HCT116 (cell line): ENCODE measurements at regions not wholly inside any gene's neighbourhood (a gene's known extent, or its start where the extent isn't known, plus 50 kb on each side); places are given as distances from the start of the nearest gene placed in this dataset.

Experiments
- ATAC-seq: fragments of 200-7000 bp; cut with Tn5 transposase; 2 replicates; pipeline ENCODE4 v1.9.1; 2020; ENCODE audit warnings: mild to moderate bottlenecking, moderate library complexity
- BruUV-seq: library from RNA; stranded (reverse); fragments of 400-500 nt; replicated peaks from 2 replicates; lab custom pipeline; 2021; lab: Mats Ljungman, UMichigan
- CTCF ChIA-PET: fragments of 300-600 bp; sonication (Branson Sonifier 250); formaldehyde crosslinking; loops from one replicate; lab custom pipeline; 2021; ENCODE audit warnings: antibody characterized with exemption; lab: Charles Lee
- POLR2A ChIA-PET: fragments of 300-600, 350-600 bp; sonication (Branson Sonifier 250); formaldehyde crosslinking; loops from one replicate; lab custom pipeline; 2021; ENCODE audit warnings: antibody characterized with exemption; lab: Charles Lee
- RAD21 ChIA-PET, 2 experiments: fragments of 300-600 bp; sonication (Branson Sonifier 250); formaldehyde crosslinking; loops; one replicate each; lab custom pipeline; 2023; ENCODE audit warnings: low total read pairs in 2 of 2; ENCODE audit not compliant: uncharacterized antibody in 2 of 2, unreplicated experiment in 2 of 2, low non-redundant PET in 1 of 2; lab: Charles Lee
- DNase-seq: peaks from one replicate; pipeline ENCODE4 v3.0.0-alpha.2; 2010; ENCODE audit warnings: low read depth, low spot score
- H2AFZ ChIP-seq: fragments of 200-600 bp; shearing (Covaris generic), sonication (generic); 2 replicates; pipeline ENCODE4 v1.6.1; 2017; ENCODE audit warnings: low read depth, mixed run types, mixed read lengths, antibody characterized with exemption, low read length; ENCODE audit not compliant: poor library complexity, severe bottlenecking
- H3K27ac ChIP-seq: 2 replicates; pipeline ENCODE4 v1.5.1; 2012; ENCODE audit warnings: low read depth, low read length
- H3K27me3 ChIP-seq: fragments of 200-600 bp; sonication (generic); 2 replicates; pipeline ENCODE4 v1.6.1; 2016; ENCODE audit warnings: mixed run types, low read length, mixed read lengths; ENCODE audit not compliant: insufficient read depth
- H3K36me3 ChIP-seq, 2 experiments: fragments of 200-500 bp in 1 of 2; fragments of 200-600 bp in 1 of 2; sonication (Bioruptor generic) in 1 of 2; sonication (generic) in 1 of 2; 2 replicates each; pipeline versions ENCODE4 v1.5.1 to v1.6.1; 2014 to 2016; ENCODE audit warnings: low read length in 2 of 2, inconsistent platforms in 1 of 2, mixed read lengths in 1 of 2, mixed run types in 1 of 2; ENCODE audit not compliant: insufficient read depth in 2 of 2, control insufficient read depth in 1 of 2
- H3K4me1 ChIP-seq, 2 experiments: fragments of 200-600 bp in 1 of 2; sonication (generic) in 1 of 2; 2 replicates each; pipeline versions ENCODE4 v1.5.1 to v1.6.1; 2012 to 2017; ENCODE audit warnings: low read length in 2 of 2, inconsistent platforms in 1 of 2, mild to moderate bottlenecking in 1 of 2, mixed read lengths in 1 of 2, mixed run types in 1 of 2, moderate library complexity in 1 of 2; ENCODE audit not compliant: insufficient read depth in 2 of 2, control insufficient read depth in 1 of 2
- H3K4me2 ChIP-seq: fragments of 200-600 bp; sonication (generic); 2 replicates; pipeline ENCODE4 v1.6.1; 2017; ENCODE audit warnings: mixed run types, low read length, mixed read lengths
- H3K4me3 ChIP-seq, 2 experiments: fragments of 200-600 bp in 1 of 2; sonication (generic) in 1 of 2; replicated peaks in 1 of 2; 2 replicates each; pipeline ENCODE4 v1.5.1; 2011 to 2016; ENCODE audit warnings: low read length in 2 of 2, control low read depth in 1 of 2, low read depth in 1 of 2, mild to moderate bottlenecking in 1 of 2, mixed read lengths in 1 of 2, mixed run types in 1 of 2
- H3K79me2 ChIP-seq: fragments of 200-600 bp; sonication (generic); 2 replicates; pipeline ENCODE4 v1.6.1; 2017; ENCODE audit warnings: mild to moderate bottlenecking, mixed run types, low read length, moderate library complexity, mixed read lengths; ENCODE audit not compliant: insufficient read depth
- H3K9ac ChIP-seq: fragments of 200-600 bp; sonication (generic); 2 replicates; pipeline ENCODE4 v1.6.1; 2016; ENCODE audit warnings: low read length, mixed read lengths
- H3K9me2 ChIP-seq: fragments of 200-600 bp; sonication (generic), shearing (Covaris generic); 2 replicates; pipeline ENCODE4 v1.6.1; 2017; ENCODE audit warnings: mixed run types, mild to moderate bottlenecking, moderate library complexity; ENCODE audit not compliant: insufficient read depth
- H3K9me3 ChIP-seq, 2 experiments: fragments of 200-500 bp in 1 of 2; fragments of 200-600 bp in 1 of 2; sonication (Bioruptor generic) in 1 of 2; sonication (generic) in 1 of 2; 2 replicates each; pipeline ENCODE4 v1.6.1; 2014 to 2017; ENCODE audit warnings: low read length in 2 of 2, mixed read lengths in 2 of 2, inconsistent platforms in 1 of 2, low read depth in 1 of 2, mild to moderate bottlenecking in 1 of 2, mixed run types in 1 of 2, moderate library complexity in 1 of 2; ENCODE audit not compliant: control insufficient read depth in 1 of 2, insufficient read depth in 1 of 2
- H4K20me1 ChIP-seq: fragments of 200-600 bp; sonication (generic), shearing (Covaris generic); 2 replicates; pipeline ENCODE4 v1.6.1; 2017; ENCODE audit warnings: mixed run types, mild to moderate bottlenecking, moderate library complexity; ENCODE audit not compliant: insufficient read depth
- CBX3 ChIP-seq: IDR thresholded peaks from 2 replicates; pipeline ENCODE4 v1.6.1; 2012; ENCODE audit warnings: low read depth
- CEBPB ChIP-seq: IDR thresholded peaks from 2 replicates; pipeline ENCODE4 v1.6.1; 2012; ENCODE audit warnings: low read depth
- CTCF ChIP-seq, 3 experiments: fragments of 200-600 bp in 1 of 3; sonication (generic) in 1 of 3; IDR thresholded peaks in 2 of 3; conservative IDR thresholded peaks in 1 of 3; 2 replicates each; pipeline ENCODE4 v1.5.1; 2012 to 2017; ENCODE audit warnings: low read depth in 2 of 3, low read length in 2 of 3, antibody characterized with exemption in 1 of 3, borderline replicate concordance in 1 of 3, control low read depth in 1 of 3, mild to moderate bottlenecking in 1 of 3, mixed read lengths in 1 of 3, mixed run types in 1 of 3, moderate library complexity in 1 of 3; ENCODE audit not compliant: insufficient read depth in 1 of 3
- EZH2 ChIP-seq: fragments of 200-600 bp; sonication (generic); IDR thresholded peaks from 2 replicates; pipeline ENCODE4 v1.6.1; 2017; ENCODE audit warnings: antibody characterized with exemption, mixed run types
- EZH2phosphoT487 ChIP-seq: fragments of 200-600 bp; IDR thresholded peaks from 2 replicates; pipeline ENCODE4 v1.6.1; 2018; ENCODE audit warnings: antibody characterized with exemption, borderline replicate concordance
- MAX ChIP-seq: IDR thresholded peaks from 2 replicates; pipeline ENCODE4 v1.6.1; 2012
- RAD21 ChIP-seq: IDR thresholded peaks from 2 replicates; pipeline ENCODE4 v1.6.1; 2012; ENCODE audit warnings: low read depth, mild to moderate bottlenecking
- SIN3A ChIP-seq: IDR thresholded peaks from 2 replicates; pipeline ENCODE4 v1.6.1; 2012; ENCODE audit warnings: low read depth
- SP1 ChIP-seq: IDR thresholded peaks from 2 replicates; pipeline ENCODE4 v1.6.1; 2012; ENCODE audit warnings: low read depth
- SRF ChIP-seq: IDR thresholded peaks from 2 replicates; pipeline ENCODE4 v1.6.1; 2012; ENCODE audit warnings: low read depth
- ZBTB33 ChIP-seq: IDR thresholded peaks from 2 replicates; pipeline ENCODE4 v1.6.1; 2011; ENCODE audit warnings: mild to moderate bottlenecking, low read length, moderate library complexity; ENCODE audit not compliant: insufficient replicate concordance; ENCODE audit errors: extremely low read depth
- ZFX ChIP-seq: fragments of 450-650 bp; IDR thresholded peaks from 2 replicates; pipeline ENCODE4 v1.6.1; 2017
- intact Hi-C: fragments of 100-400 bp; cut with micrococcal nuclease; formaldehyde crosslinking; loops from 2 replicates; pipeline ENCODE4 v1.10.0; 2022

- Histone ChIP-seq H2AFZ (no peak overlapping the region), H3K9me3 (no peaks in the 10 kb centered on the region), H3K27me3 (peaks cover 68% of the 10 kb centered on the region), H3K4me3 (no peak overlapping the region), H3K9ac (no peak overlapping the region), H3K36me3 (no peaks in the 10 kb centered on the region), H4K20me1 (no peaks in the 10 kb centered on the region), H3K27ac (no peak overlapping the region), H3K4me1 (no peaks in the 10 kb centered on the region), H3K79me2 (no peaks in the 10 kb centered on the region), H3K4me2 (no peak overlapping the region), H3K9me2 (no peaks in the 10 kb centered on the region)
- intact Hi-C loops: no loop called here
- CTCF ChIA-PET: interaction anchor here (0.6 kb wide), 1 partner anchor 19 kb away, joined by 3 read pairs; no protein-coding TSS in a partner anchor
- ATAC-seq (no peak), DNase-seq (no peak)
- TF ChIP-seq ZFX (no peak), MAX (no peak), ZBTB33 (no peak), RAD21 (no peak), EZH2 (no peak), SIN3A (no peak), CTCF (IDR thresholded peaks at IDR 0.05 in 2 of 3, conservative IDR thresholded peaks at IDR 0.05 in 1 of 3; ENCODE audit: borderline replicate concordance in 1 of 3, insufficient read depth in 1 of 3, low read depth in 2 of 3, low read length in 2 of 3) (no peak), EZH2phosphoT487 (no peak), SP1 (no peak), CEBPB (no peak), SRF (no peak), CBX3 (no peak)
- RAD21 ChIA-PET: no interaction called here
- BruUV-seq: no TSS peak
- POLR2A ChIA-PET: no interaction called here
These were observed 513.4 kb downstream of the TNS1 start for GRCh38 chr2:217489145-217489960.
